HCT116 (cell line): ENCODE measurements at regions not wholly inside any gene's neighbourhood (a gene's known extent, or its start where the extent isn't known, plus 50 kb on each side); places are given as distances from the start of the nearest gene placed in this dataset.

Experiments
- ATF3 ChIP-seq: IDR thresholded peaks from 2 replicates; pipeline ENCODE4 v1.6.1; 2012
- CTCF ChIP-seq, 3 experiments: fragments of 200-600 bp in 1 of 3; sonication (generic) in 1 of 3; IDR thresholded peaks in 2 of 3; conservative IDR thresholded peaks in 1 of 3; 2 replicates each; pipeline ENCODE4 v1.5.1; 2012 to 2017; ENCODE audit warnings: low read depth in 2 of 3, low read length in 2 of 3, antibody characterized with exemption in 1 of 3, borderline replicate concordance in 1 of 3, control low read depth in 1 of 3, mild to moderate bottlenecking in 1 of 3, mixed read lengths in 1 of 3, mixed run types in 1 of 3, moderate library complexity in 1 of 3; ENCODE audit not compliant: insufficient read depth in 1 of 3
- EZH2 ChIP-seq: fragments of 200-600 bp; sonication (generic); IDR thresholded peaks from 2 replicates; pipeline ENCODE4 v1.6.1; 2017; ENCODE audit warnings: antibody characterized with exemption, mixed run types
- POLR2A ChIP-seq: IDR thresholded peaks from 2 replicates; pipeline ENCODE4 v1.7.0; 2011; ENCODE audit warnings: borderline replicate concordance; ENCODE audit not compliant: insufficient read depth, insufficient read length; ENCODE audit errors: extremely low read depth
- POLR2AphosphoS5 ChIP-seq: IDR thresholded peaks from 2 replicates; pipeline ENCODE4 v1.6.1; 2011; ENCODE audit warnings: mild to moderate bottlenecking, low read depth, low read length, moderate library complexity
- RAD21 ChIP-seq: IDR thresholded peaks from 2 replicates; pipeline ENCODE4 v1.6.1; 2012; ENCODE audit warnings: low read depth, mild to moderate bottlenecking
- REST ChIP-seq: IDR thresholded peaks from 2 replicates; pipeline ENCODE4 v1.6.1; 2012; ENCODE audit warnings: low read depth
- ZBTB33 ChIP-seq: IDR thresholded peaks from 2 replicates; pipeline ENCODE4 v1.6.1; 2011; ENCODE audit warnings: mild to moderate bottlenecking, low read length, moderate library complexity; ENCODE audit not compliant: insufficient replicate concordance; ENCODE audit errors: extremely low read depth

- TF ChIP-seq CTCF (IDR thresholded peaks at IDR 0.05 in 2 of 3, conservative IDR thresholded peaks at IDR 0.05 in 1 of 3; ENCODE audit: borderline replicate concordance in 1 of 3, insufficient read depth in 1 of 3, low read depth in 2 of 3, low read length in 2 of 3): no peak
- TF ChIP-seq POLR2AphosphoS5: no peak
- TF ChIP-seq ATF3: no peak
- TF ChIP-seq EZH2: no peak
- TF ChIP-seq REST: no peak
- no peak for TF ChIP-seq ZBTB33
- TF ChIP-seq POLR2A: no peak
- TF ChIP-seq RAD21: no peak
These were observed 83.6 kb downstream of the TFAP2B start for GRCh38 chr6:50902260-50902659.
